ENCODE measurements at regions not wholly inside any gene's neighbourhood (a gene's known extent, or its start where the extent isn't known, plus 50 kb on each side); places are given as distances from the start of the nearest gene placed in this dataset.

DNA sequence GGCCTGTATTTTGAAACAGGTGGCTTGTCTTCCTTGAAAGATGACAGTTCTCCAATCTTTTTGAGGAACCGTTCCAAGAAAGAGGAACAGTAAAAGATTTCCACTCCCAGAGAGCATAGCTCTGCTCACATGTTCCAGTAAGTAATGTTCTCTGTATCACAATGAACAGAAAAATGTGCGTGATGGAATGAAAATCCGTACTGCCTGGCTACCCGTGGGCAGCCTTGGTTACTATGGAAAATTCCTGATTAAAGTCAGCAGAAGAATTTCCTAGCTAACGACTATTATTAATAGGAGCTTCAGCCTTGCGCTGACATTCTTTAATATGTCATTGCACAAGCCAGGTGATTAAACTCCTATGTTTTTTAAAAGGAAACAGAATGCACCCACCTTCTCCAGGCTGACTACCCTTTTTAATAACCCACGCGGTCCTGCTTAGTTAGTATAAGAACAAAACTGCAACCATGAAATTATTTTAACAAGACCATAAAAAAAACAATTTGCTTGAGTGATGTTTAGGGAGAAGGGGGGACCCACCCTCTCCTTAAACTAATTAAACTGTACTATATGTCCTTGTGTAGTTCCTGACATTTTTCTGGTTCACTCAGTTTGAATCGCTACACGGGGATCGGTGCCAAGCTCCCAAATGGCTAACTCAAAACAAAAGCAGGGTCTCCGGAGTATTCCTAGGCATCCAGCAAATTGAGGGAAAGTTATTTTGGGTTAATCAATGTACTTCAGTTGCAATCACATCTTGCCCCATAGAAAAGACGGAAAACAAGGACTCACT lies 54.8 kb upstream of the CPEB4 start:
- H3K27ac ChIP-seq = no peak overlapping the region
- TF ChIP-seq, protein P1, sequence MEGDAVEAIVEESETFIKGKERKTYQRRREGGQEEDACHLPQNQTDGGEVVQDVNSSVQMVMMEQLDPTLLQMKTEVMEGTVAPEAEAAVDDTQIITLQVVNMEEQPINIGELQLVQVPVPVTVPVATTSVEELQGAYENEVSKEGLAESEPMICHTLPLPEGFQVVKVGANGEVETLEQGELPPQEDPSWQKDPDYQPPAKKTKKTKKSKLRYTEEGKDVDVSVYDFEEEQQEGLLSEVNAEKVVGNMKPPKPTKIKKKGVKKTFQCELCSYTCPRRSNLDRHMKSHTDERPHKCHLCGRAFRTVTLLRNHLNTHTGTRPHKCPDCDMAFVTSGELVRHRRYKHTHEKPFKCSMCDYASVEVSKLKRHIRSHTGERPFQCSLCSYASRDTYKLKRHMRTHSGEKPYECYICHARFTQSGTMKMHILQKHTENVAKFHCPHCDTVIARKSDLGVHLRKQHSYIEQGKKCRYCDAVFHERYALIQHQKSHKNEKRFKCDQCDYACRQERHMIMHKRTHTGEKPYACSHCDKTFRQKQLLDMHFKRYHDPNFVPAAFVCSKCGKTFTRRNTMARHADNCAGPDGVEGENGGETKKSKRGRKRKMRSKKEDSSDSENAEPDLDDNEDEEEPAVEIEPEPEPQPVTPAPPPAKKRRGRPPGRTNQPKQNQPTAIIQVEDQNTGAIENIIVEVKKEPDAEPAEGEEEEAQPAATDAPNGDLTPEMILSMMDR (IDR thresholded peaks at IDR 0.05) = no peak
- TF ChIP-seq ZFX (IDR thresholded peaks at IDR 0.05; ENCODE audit: borderline replicate concordance) = no peak

- no peak overlapping the region for H3K27ac ChIP-seq
- no peak for TF ChIP-seq ZFX (IDR thresholded peaks at IDR 0.05; ENCODE audit: borderline replicate concordance)
- TF ChIP-seq, protein P1 (IDR thresholded peaks at IDR 0.05) = no peak
Measured at GRCh38 chr5:173834071-173834771, 53.9 kb upstream of the CPEB4 start.

- TF ChIP-seq, protein P1 (IDR thresholded peaks at IDR 0.05) = no peak
- TF ChIP-seq ZFX (IDR thresholded peaks at IDR 0.05; ENCODE audit: borderline replicate concordance) = no peak
- no peak overlapping the region for H3K27ac ChIP-seq
Measured at GRCh38 chr5:173835131-173835530, 53.0 kb upstream of the CPEB4 start.

GRCh38 chr5:173835661-173836060 lies 52.5 kb upstream of the CPEB4 start:
- H3K27ac ChIP-seq = no peak overlapping the region
- TF ChIP-seq, protein P1 (IDR thresholded peaks at IDR 0.05) = no peak
- TF ChIP-seq ZFX (IDR thresholded peaks at IDR 0.05; ENCODE audit: borderline replicate concordance) = no peak

DNA sequence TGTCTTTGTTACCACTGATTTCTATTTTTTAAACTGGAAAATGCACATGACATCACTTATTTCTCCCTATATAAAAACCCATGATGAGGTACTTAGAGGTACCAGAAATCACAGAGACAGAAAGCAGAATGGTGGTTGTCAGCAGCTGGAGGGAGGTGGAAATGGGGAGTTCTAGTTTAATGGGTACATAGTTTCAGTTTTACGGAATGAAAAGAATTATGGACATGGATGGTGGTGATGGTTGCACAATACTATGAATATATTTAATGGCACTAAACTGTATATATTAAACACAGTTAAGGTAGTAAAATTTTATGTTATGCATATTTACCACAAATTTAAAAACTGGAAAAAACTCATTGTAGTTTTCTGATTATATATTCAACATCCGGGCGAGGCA lies 50.5 kb upstream of the CPEB4 start:
- TF ChIP-seq, protein P1 (IDR thresholded peaks at IDR 0.05) = no peak
- TF ChIP-seq ZFX (IDR thresholded peaks at IDR 0.05; ENCODE audit: borderline replicate concordance) = no peak

More for the DNA sequence above, 50.5 kb upstream of the CPEB4 start:
- no peak overlapping the region for H3K27ac ChIP-seq
